ENCODE measurements at regions not wholly inside any gene's neighbourhood (a gene's known extent, or its start where the extent isn't known, plus 50 kb on each side); places are given as distances from the start of the nearest gene placed in this dataset.
"Not testable (repeated sequence)": the region's sequence is repeated elsewhere in the genome, so short reads cannot be mapped to it uniquely, and the experiment has no call there.

GRCh38 chr10:106399112-106399511 lies 765.4 kb downstream of the SORCS1 start:
- WGBS, 10 experiments = 13 to 100% (median 70%) methylated on average over 1 to 4 of the region's 4 CpGs; no CpG with 5 or more reads in 3 of the 10 experiments
- in situ Hi-C loops (cut with MboI; ENCODE audit: low pct_unique_long_range_greater_than_20kb in 2 of 9, low sequenced_read_pairs in 9 of 9, unreplicated experiment in 9 of 9) = no loop called here
- no peak overlapping the region for H3K27ac ChIP-seq
- no peak for ATAC-seq (replicated peaks in 6 of 8)
- no peak overlapping the region for H3K4me3 ChIP-seq
- peaks cover 3 to 16% of the 10 kb centered on the region in 2 donors for H3K4me1 ChIP-seq (replicated peaks in 1 of 2)

GRCh38 chr10:106396192-106396591 lies 768.3 kb downstream of the SORCS1 start:
- 0 to 93% (median 40%) methylated on average over 1 to 2 of the region's 2 CpGs; no CpG with 5 or more reads in 1 of the 10 experiments for WGBS, 10 experiments
- H3K4me1 ChIP-seq (replicated peaks in 1 of 2) = peaks cover 3 to 16% of the 10 kb centered on the region in 2 donors
- in situ Hi-C loops (cut with MboI; ENCODE audit: low pct_unique_long_range_greater_than_20kb in 2 of 9, low sequenced_read_pairs in 9 of 9, unreplicated experiment in 9 of 9) = no loop called here
- H3K4me3 ChIP-seq = no peak overlapping the region
- no peak for ATAC-seq (replicated peaks in 6 of 8)
- no peak overlapping the region for H3K27ac ChIP-seq

- Histone ChIP-seq H3K4me1 (replicated peaks in 1 of 2) (peaks cover 3 to 16% of the 10 kb centered on the region in 2 donors), H3K27ac (no peak overlapping the region), H3K4me3 (no peak overlapping the region)
- 0 to 87% (median 20%) methylated on average over 1 to 3 of the region's 3 CpGs; no CpG with 5 or more reads in 1 of the 10 experiments for WGBS, 10 experiments
- ATAC-seq (replicated peaks in 6 of 8) = no peak
- in situ Hi-C loops (cut with MboI; ENCODE audit: low pct_unique_long_range_greater_than_20kb in 2 of 9, low sequenced_read_pairs in 9 of 9, unreplicated experiment in 9 of 9) = no loop called here
These were observed 769.3 kb downstream of the SORCS1 start for GRCh38 chr10:106395041-106395749.

GRCh38 chr10:106392778-106393177 lies 771.7 kb downstream of the SORCS1 start:
- WGBS, 10 experiments = 0 to 89% (median 60%) methylated on average over 1 to 4 of the region's 4 CpGs; no CpG with 5 or more reads in 3 of the 10 experiments
- in situ Hi-C loops (cut with MboI; ENCODE audit: low pct_unique_long_range_greater_than_20kb in 2 of 9, low sequenced_read_pairs in 9 of 9, unreplicated experiment in 9 of 9) = no loop called here
- H3K27ac ChIP-seq = no peak overlapping the region
- peaks cover 0 to 16% of the 10 kb centered on the region in 2 donors for H3K4me1 ChIP-seq (replicated peaks in 1 of 2)
- no peak overlapping the region for H3K4me3 ChIP-seq
- ATAC-seq (replicated peaks in 6 of 8) = peak in 1 of 8 experiments; percentile 58

GRCh38 chr10:106387063-106387462 lies 777.4 kb downstream of the SORCS1 start:
- no peak for ATAC-seq (replicated peaks in 6 of 8)
- Histone ChIP-seq H3K27ac (no peak overlapping the region), H3K4me3 (no peak overlapping the region), H3K4me1 (replicated peaks in 1 of 2) (no peaks in the 10 kb centered on the region)
- in situ Hi-C loops (cut with MboI; ENCODE audit: low pct_unique_long_range_greater_than_20kb in 2 of 9, low sequenced_read_pairs in 9 of 9, unreplicated experiment in 9 of 9) = no loop called here

- WGBS, 10 experiments = 10 to 100% (median 82%) methylated on average over 2 to 5 of the region's 5 CpGs
- in situ Hi-C loops (cut with MboI; ENCODE audit: low pct_unique_long_range_greater_than_20kb in 2 of 9, low sequenced_read_pairs in 9 of 9, unreplicated experiment in 9 of 9) = no loop called here
- no peak for ATAC-seq (replicated peaks in 6 of 8)
- no peaks in the 10 kb centered on the region for H3K4me1 ChIP-seq (replicated peaks in 1 of 2)
- H3K4me3 ChIP-seq = no peak overlapping the region
- no peak overlapping the region for H3K27ac ChIP-seq
These were observed 780.0 kb downstream of the SORCS1 start for GRCh38 chr10:106384496-106384895.

GRCh38 chr10:106380706-106381105 lies 783.8 kb downstream of the SORCS1 start:
- Histone ChIP-seq H3K4me1 (replicated peaks in 1 of 2) (no peaks in the 10 kb centered on the region), H3K27ac (no peak overlapping the region), H3K4me3 (no peak overlapping the region)
- ATAC-seq (replicated peaks in 6 of 8) = no peak
- WGBS, 10 experiments = 17 to 100% (median 92%) methylated on average over 1 to 3 of the region's 3 CpGs; no CpG with 5 or more reads in 1 of the 10 experiments
- in situ Hi-C loops (cut with MboI; ENCODE audit: low pct_unique_long_range_greater_than_20kb in 2 of 9, low sequenced_read_pairs in 9 of 9, unreplicated experiment in 9 of 9) = no loop called here

- Histone ChIP-seq H3K27ac (no peak overlapping the region), H3K4me3 (no peak overlapping the region), H3K4me1 (replicated peaks in 1 of 2) (no peaks in the 10 kb centered on the region)
- in situ Hi-C loops (cut with MboI; ENCODE audit: low pct_unique_long_range_greater_than_20kb in 2 of 9, low sequenced_read_pairs in 9 of 9, unreplicated experiment in 9 of 9) = no loop called here
- no peak for ATAC-seq (replicated peaks in 6 of 8)
- 11 to 100% (median 84%) methylated on average over 2 to 3 of the region's 3 CpGs for WGBS, 10 experiments
These were observed 786.3 kb downstream of the SORCS1 start for GRCh38 chr10:106378251-106378650.

- Histone ChIP-seq H3K4me1 (replicated peaks in 1 of 2) (no peaks in the 10 kb centered on the region), H3K4me3 (no peak overlapping the region), H3K27ac (no peak overlapping the region)
- no peak for ATAC-seq (replicated peaks in 6 of 8)
- WGBS, 10 experiments = 34 to 100% (median 81%) methylated on average over 2 to 6 of the region's 6 CpGs; no CpG with 5 or more reads in 1 of the 10 experiments
- in situ Hi-C loops (cut with MboI; ENCODE audit: low pct_unique_long_range_greater_than_20kb in 2 of 9, low sequenced_read_pairs in 9 of 9, unreplicated experiment in 9 of 9) = no loop called here
These were observed 793.8 kb downstream of the SORCS1 start for GRCh38 chr10:106370751-106371150.

- in situ Hi-C loops (cut with MboI; ENCODE audit: low pct_unique_long_range_greater_than_20kb in 2 of 9, low sequenced_read_pairs in 9 of 9, unreplicated experiment in 9 of 9) = no loop called here
- Histone ChIP-seq H3K4me3 (no peak overlapping the region), H3K4me1 (replicated peaks in 1 of 2) (peaks cover 8 to 11% of the 10 kb centered on the region in 2 donors), H3K27ac (no peak overlapping the region)
- ATAC-seq (replicated peaks in 6 of 8) = peak in 6 of 8 experiments; percentile 20 to 98 (median 40)
- WGBS, 10 experiments = 0 to 93% (median 46%) methylated on average over 1 to 2 of the region's 2 CpGs; no CpG with 5 or more reads in 4 of the 10 experiments
These were observed 803.6 kb downstream of the SORCS1 start for GRCh38 chr10:106360870-106361269.

GRCh38 chr10:106355450-106355849 lies 809.1 kb downstream of the SORCS1 start:
- Histone ChIP-seq H3K4me3 (no peak overlapping the region), H3K27ac (no peak overlapping the region), H3K4me1 (replicated peaks in 1 of 2) (peaks cover 3% of the 10 kb centered on the region in 2 donors)
- ATAC-seq (replicated peaks in 6 of 8) = no peak
- in situ Hi-C loops (cut with MboI; ENCODE audit: low pct_unique_long_range_greater_than_20kb in 2 of 9, low sequenced_read_pairs in 9 of 9, unreplicated experiment in 9 of 9) = no loop called here
- 0 to 83% (median 0%) methylated on average over 1 to 2 of the region's 2 CpGs; no CpG with 5 or more reads in 3 of the 10 experiments for WGBS, 10 experiments

- no peak for ATAC-seq (replicated peaks in 6 of 8)
- no peak overlapping the region for H3K27ac ChIP-seq
- in situ Hi-C loops (cut with MboI; ENCODE audit: low pct_unique_long_range_greater_than_20kb in 2 of 9, low sequenced_read_pairs in 9 of 9, unreplicated experiment in 9 of 9) = no loop called here
These were observed 815.6 kb downstream of the SORCS1 start for GRCh38 chr10:106348933-106349332.

GRCh38 chr10:106347547-106347946 lies 817.0 kb downstream of the SORCS1 start:
- 0 to 88% (median 57%) methylated on average over 1 to 2 of the region's 2 CpGs; no CpG with 5 or more reads in 1 of the 10 experiments for WGBS, 10 experiments
- Histone ChIP-seq H3K27ac (no peak overlapping the region), H3K4me1 (replicated peaks in 1 of 2) (peaks cover 0 to 18% of the 10 kb centered on the region in 2 donors), H3K4me3 (no peak overlapping the region)
- peak in 5 of 8 experiments; percentile 19 to 84 (median 64) for ATAC-seq (replicated peaks in 6 of 8)
- in situ Hi-C loops (cut with MboI; ENCODE audit: low pct_unique_long_range_greater_than_20kb in 2 of 9, low sequenced_read_pairs in 9 of 9, unreplicated experiment in 9 of 9) = no loop called here

More at GRCh38 chr10:106348933-106349332, 815.6 kb downstream of the SORCS1 start:
- no peak overlapping the region for H3K4me3 ChIP-seq
- H3K4me1 ChIP-seq (replicated peaks in 1 of 2) = peaks cover 0 to 18% of the 10 kb centered on the region in 2 donors

GRCh38 chr10:106343539-106343938 lies 821.0 kb downstream of the SORCS1 start:
- ATAC-seq (replicated peaks in 6 of 8); H3K27ac ChIP-seq; H3K4me3 ChIP-seq; in situ Hi-C loops (cut with MboI; ENCODE audit: low pct_unique_long_range_greater_than_20kb in 2 of 9, low sequenced_read_pairs in 9 of 9, unreplicated experiment in 9 of 9): not testable (repeated sequence)
- WGBS, 10 experiments = 0 to 100% (median 91%) methylated on average over 1 to 7 of the region's 10 CpGs; no CpG with 5 or more reads in 4 of the 10 experiments
- H3K4me1 ChIP-seq (replicated peaks in 1 of 2) = peaks cover 0 to 20% of the 10 kb centered on the region in 2 donors
